AG09319 (cell line): ENCODE measurements at regions not wholly inside any gene's neighbourhood (a gene's known extent, or its start where the extent isn't known, plus 50 kb on each side); places are given as distances from the start of the nearest gene placed in this dataset.

ENCODE experiments used
- DNase-seq: peaks from one replicate; pipeline ENCODE4 v3.0.0-alpha.2; 2010; ENCODE audit warnings: low read depth; ENCODE audit errors: extremely low read depth
- TF ChIP-seq, protein P1 (sequence below): IDR thresholded peaks from 2 replicates; pipeline ENCODE4 v1.5.1; 2011; ENCODE audit warnings: low read depth, mild to moderate bottlenecking, inconsistent platforms, low read length, moderate library complexity

- DNase-seq: no peak
- TF ChIP-seq, protein P1, sequence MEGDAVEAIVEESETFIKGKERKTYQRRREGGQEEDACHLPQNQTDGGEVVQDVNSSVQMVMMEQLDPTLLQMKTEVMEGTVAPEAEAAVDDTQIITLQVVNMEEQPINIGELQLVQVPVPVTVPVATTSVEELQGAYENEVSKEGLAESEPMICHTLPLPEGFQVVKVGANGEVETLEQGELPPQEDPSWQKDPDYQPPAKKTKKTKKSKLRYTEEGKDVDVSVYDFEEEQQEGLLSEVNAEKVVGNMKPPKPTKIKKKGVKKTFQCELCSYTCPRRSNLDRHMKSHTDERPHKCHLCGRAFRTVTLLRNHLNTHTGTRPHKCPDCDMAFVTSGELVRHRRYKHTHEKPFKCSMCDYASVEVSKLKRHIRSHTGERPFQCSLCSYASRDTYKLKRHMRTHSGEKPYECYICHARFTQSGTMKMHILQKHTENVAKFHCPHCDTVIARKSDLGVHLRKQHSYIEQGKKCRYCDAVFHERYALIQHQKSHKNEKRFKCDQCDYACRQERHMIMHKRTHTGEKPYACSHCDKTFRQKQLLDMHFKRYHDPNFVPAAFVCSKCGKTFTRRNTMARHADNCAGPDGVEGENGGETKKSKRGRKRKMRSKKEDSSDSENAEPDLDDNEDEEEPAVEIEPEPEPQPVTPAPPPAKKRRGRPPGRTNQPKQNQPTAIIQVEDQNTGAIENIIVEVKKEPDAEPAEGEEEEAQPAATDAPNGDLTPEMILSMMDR: no peak
These were observed 382.9 kb upstream of the NPVF start for GRCh38 chr7:25611196-25611595.

DNA sequence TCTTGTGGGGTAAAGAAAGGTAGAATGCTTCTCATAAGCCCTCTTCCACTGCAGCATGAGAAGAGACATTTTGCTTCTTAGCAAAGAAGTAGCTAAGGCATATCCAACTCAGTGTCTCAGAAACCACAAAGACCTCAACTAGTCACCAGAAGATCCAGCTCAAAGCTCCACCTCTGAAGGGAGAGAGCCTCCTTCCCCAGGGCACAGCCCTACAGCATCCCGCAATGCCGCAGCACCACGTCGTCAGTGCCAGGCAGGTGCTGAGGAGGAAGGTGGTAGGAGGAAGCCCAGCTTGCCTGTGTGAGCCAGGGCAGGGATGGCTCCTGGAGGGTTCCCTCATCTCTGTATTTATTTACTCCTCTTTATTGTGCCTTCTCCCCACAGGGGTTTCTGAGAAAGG is 385.6 kb upstream of the NPVF start:
- TF ChIP-seq, protein P1: no peak
- DNase-seq: no peak

GRCh38 chr7:25614415-25614814 is 386.1 kb upstream of the NPVF start:
- TF ChIP-seq, protein P1: no peak
- no peak for DNase-seq

DNA sequence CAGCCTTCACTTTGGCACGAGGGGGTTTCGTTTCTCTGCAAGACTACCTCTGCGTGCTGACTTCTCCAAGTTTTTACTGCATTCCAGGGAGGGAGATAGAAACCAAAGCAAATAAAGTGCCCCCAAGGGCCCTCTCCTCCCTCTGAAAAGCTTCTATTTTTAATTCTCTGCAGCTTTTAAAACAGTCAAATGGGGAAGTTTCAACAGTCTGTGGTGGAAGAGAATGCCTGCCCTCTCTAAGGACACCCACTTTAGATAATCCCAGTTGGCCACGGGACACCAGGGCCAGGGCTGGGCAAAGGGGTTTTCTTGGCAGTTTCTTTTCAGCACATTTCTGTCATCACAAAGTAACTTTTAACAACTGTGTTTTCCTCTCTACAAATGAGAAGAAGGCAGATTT is 386.7 kb upstream of the NPVF start:
- no peak for DNase-seq
- TF ChIP-seq, protein P1: no peak

DNA sequence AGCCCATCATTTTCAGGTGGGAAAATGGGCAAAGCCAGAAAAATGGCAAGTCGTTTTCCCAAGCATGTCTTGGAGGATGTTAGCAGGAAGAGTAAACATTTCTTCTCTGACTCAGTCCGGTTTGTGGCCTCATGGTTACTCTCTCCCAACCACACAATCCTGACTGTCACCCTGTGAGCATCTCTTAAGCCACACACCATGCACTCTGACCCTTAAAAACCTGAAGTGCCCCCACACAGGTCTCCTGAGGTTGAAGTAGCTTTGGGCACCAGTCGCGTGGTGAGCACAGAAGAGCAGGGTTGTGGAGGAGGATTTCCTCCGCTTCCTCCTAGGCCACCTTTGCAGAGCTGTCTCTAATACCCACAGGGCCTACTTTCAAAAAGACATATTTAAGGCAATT is 387.3 kb upstream of the NPVF start:
- DNase-seq: no peak
- TF ChIP-seq, protein P1: no peak

- TF ChIP-seq, protein P1: no peak
- DNase-seq: no peak
These were observed 388.9 kb upstream of the NPVF start for GRCh38 chr7:25617214-25617613.

DNA sequence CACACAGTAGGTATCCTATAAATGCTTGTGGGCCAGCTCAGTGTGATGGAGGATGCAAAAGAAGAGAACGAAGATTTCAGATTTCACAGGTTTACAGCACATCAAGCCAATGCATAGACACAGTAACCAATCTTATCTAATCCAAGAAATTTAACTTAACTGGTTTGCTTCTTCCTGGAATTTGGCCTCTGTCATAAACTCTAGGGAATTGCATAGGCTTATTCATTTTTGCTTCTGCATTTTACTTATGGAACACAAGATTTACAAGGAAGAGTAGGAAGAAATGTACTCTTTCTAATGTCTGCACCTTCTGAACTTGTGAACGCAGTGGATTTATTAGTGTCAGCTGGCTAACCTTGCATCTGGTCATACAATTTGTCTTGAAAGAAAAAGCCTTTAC is 389.4 kb upstream of the NPVF start:
- TF ChIP-seq, protein P1: no peak
- no peak for DNase-seq
